IMR-90 (cell line): ENCODE measurements at regions not wholly inside any gene's neighbourhood (a gene's known extent, or its start where the extent isn't known, plus 50 kb on each side); places are given as distances from the start of the nearest gene placed in this dataset.

ENCODE experiments used
- ATAC-seq: fragments of 200-7000 bp; cut with Tn5 transposase; 2 replicates; pipeline ENCODE4 v1.9.1; 2020; ENCODE audit warnings: low read depth, mild to moderate bottlenecking, moderate library complexity
- BruUV-seq: library from RNA; stranded (reverse); fragments of 400-500 nt; replicated peaks from 2 replicates; lab custom pipeline; 2021; lab: Mats Ljungman, UMichigan
- CTCF ChIA-PET: fragments of 300-600 bp; formaldehyde crosslinking; extraction: SDS; loops from one replicate; lab custom pipeline; 2021; ENCODE audit warnings: antibody characterized with exemption; lab: Yijun Ruan, JAX
- POLR2A ChIA-PET: fragments of 300-600 bp; sonication (Branson Sonifier 250); formaldehyde crosslinking; loops from one replicate; lab custom pipeline; 2022; ENCODE audit warnings: antibody characterized with exemption; ENCODE audit not compliant: unreplicated experiment; lab: Charles Lee
- DNase-seq: peaks from one replicate; pipeline ENCODE4 v3.0.0; 2013
- H2AFZ ChIP-seq: replicated peaks from 2 replicates; pipeline ENCODE3; 2013; ENCODE audit warnings: low read length, mild to moderate bottlenecking; ENCODE audit not compliant: poor library complexity
- H2AK5ac ChIP-seq: 2 replicates; pipeline ENCODE4 v1.6.1; 2013; ENCODE audit warnings: low read depth, low read length, inconsistent platforms
- H2AK9ac ChIP-seq: replicated peaks from 2 replicates; pipeline ENCODE3; 2013; ENCODE audit warnings: mild to moderate bottlenecking, low read depth, low read length, moderate library complexity; ENCODE audit not compliant: poor library complexity
- H2BK120ac ChIP-seq: 2 replicates; pipeline ENCODE4 v1.6.1; 2013; ENCODE audit warnings: low read depth, low read length, inconsistent platforms
- H2BK15ac ChIP-seq: 3 replicates; pipeline ENCODE4 v1.6.1; 2013; ENCODE audit warnings: low read depth, low read length, inconsistent platforms
- H2BK20ac ChIP-seq: 2 replicates; pipeline ENCODE4 v1.6.1; 2013; ENCODE audit warnings: low read depth, mild to moderate bottlenecking, inconsistent platforms, low read length, moderate library complexity
- H2BK5ac ChIP-seq: 2 replicates; pipeline ENCODE4 v1.6.1; 2013; ENCODE audit warnings: mild to moderate bottlenecking, low read depth, low read length, inconsistent platforms; ENCODE audit not compliant: poor library complexity, severe bottlenecking
- H3K14ac ChIP-seq: replicated peaks from 2 replicates; pipeline ENCODE4 v1.6.1; 2013; ENCODE audit warnings: low read depth, low read length, inconsistent platforms
- H3K18ac ChIP-seq: 2 replicates; pipeline ENCODE4 v1.6.1; 2013; ENCODE audit warnings: low read depth, low read length, control low read depth
- H3K23ac ChIP-seq: 2 replicates; pipeline ENCODE4 v1.6.1; 2013; ENCODE audit warnings: low read depth, low read length, inconsistent platforms
- H3K27ac ChIP-seq: 2 replicates; pipeline ENCODE4 v1.5.1; 2013; ENCODE audit warnings: mild to moderate bottlenecking, control low read depth, low read length; ENCODE audit not compliant: insufficient read depth
- H3K27me3 ChIP-seq: 2 replicates; pipeline ENCODE4 v1.6.1; 2013; ENCODE audit warnings: low read length; ENCODE audit not compliant: control insufficient read depth, insufficient read depth
- H3K36me3 ChIP-seq: 2 replicates; pipeline ENCODE4 v1.6.1; 2013; ENCODE audit warnings: low read length, mixed read lengths; ENCODE audit not compliant: control insufficient read depth, insufficient read depth
- H3K4ac ChIP-seq: 2 replicates; pipeline ENCODE4 v1.6.1; 2013; ENCODE audit warnings: low read depth, low read length, inconsistent platforms
- H3K4me1 ChIP-seq: 2 replicates; pipeline ENCODE4 v1.6.1; 2013; ENCODE audit warnings: low read length, mixed read lengths; ENCODE audit not compliant: control insufficient read depth, insufficient read depth
- H3K4me2 ChIP-seq: 2 replicates; pipeline ENCODE4 v1.6.1; 2013; ENCODE audit warnings: low read depth, mild to moderate bottlenecking, control low read depth, low read length, moderate library complexity
- H3K4me3 ChIP-seq: 2 replicates; pipeline ENCODE4 v1.5.1; 2013; ENCODE audit warnings: low read depth, mild to moderate bottlenecking, control low read depth, low read length, moderate library complexity; ENCODE audit not compliant: insufficient read depth
- H3K56ac ChIP-seq: 2 replicates; pipeline ENCODE4 v1.6.1; 2013; ENCODE audit warnings: low read length, inconsistent platforms; ENCODE audit not compliant: insufficient read depth; ENCODE audit errors: extremely low read depth
- H3K79me1 ChIP-seq, 2 experiments: 2 replicates each; pipeline ENCODE4 v1.6.1; 2013; ENCODE audit warnings: low read length in 2 of 2, inconsistent platforms in 1 of 2, low read depth in 1 of 2
- H3K9ac ChIP-seq: 2 replicates; pipeline ENCODE4 v1.6.1; 2013; ENCODE audit warnings: low read depth, low read length, control low read depth
- H3K9me1 ChIP-seq: 2 replicates; pipeline ENCODE4 v1.6.1; 2013; ENCODE audit warnings: low read length, inconsistent platforms; ENCODE audit not compliant: insufficient read depth
- H3K9me3 ChIP-seq: 2 replicates; pipeline ENCODE4 v1.6.1; 2013; ENCODE audit warnings: low read length; ENCODE audit not compliant: control insufficient read depth, insufficient read depth
- H4K20me1 ChIP-seq: 2 replicates; pipeline ENCODE4 v1.6.1; 2013; ENCODE audit warnings: low read length, inconsistent platforms; ENCODE audit not compliant: insufficient read depth
- H4K5ac ChIP-seq: 2 replicates; pipeline ENCODE4 v1.6.1; 2013; ENCODE audit warnings: mild to moderate bottlenecking, low read depth, low read length, control low read depth
- H4K8ac ChIP-seq, 2 experiments: 2 replicates each; pipeline ENCODE4 v1.6.1; 2013; ENCODE audit warnings: low read depth in 2 of 2, low read length in 2 of 2, control low read depth in 1 of 2, inconsistent platforms in 1 of 2
- H4K91ac ChIP-seq: 2 replicates; pipeline ENCODE4 v1.6.1; 2013; ENCODE audit warnings: low read depth, low read length, inconsistent platforms; ENCODE audit not compliant: insufficient read depth
- BHLHE40 ChIP-seq: fragments of 150-350 bp; IDR thresholded peaks from 2 replicates; pipeline ENCODE4 v1.6.1; 2016; ENCODE audit warnings: mild to moderate bottlenecking, low read depth, low read length
- ELK1 ChIP-seq: fragments of 150-350 bp; IDR thresholded peaks from 2 replicates; pipeline ENCODE4 v1.6.1; 2016; ENCODE audit warnings: low read depth, mild to moderate bottlenecking, low read length, moderate library complexity, borderline replicate concordance
- MAZ ChIP-seq: IDR thresholded peaks from 2 replicates; pipeline ENCODE4 v1.6.1; 2012; ENCODE audit warnings: low read depth, mild to moderate bottlenecking, low read length, improper control_type of control experiment, moderate library complexity, borderline replicate concordance
- NFE2L2 ChIP-seq: fragments of 150-350 bp; IDR thresholded peaks from 2 replicates; pipeline ENCODE4 v1.6.1; 2016; ENCODE audit warnings: low read depth, mild to moderate bottlenecking, low read length
- POLR2A ChIP-seq: IDR thresholded peaks from 2 replicates; pipeline ENCODE4 v1.6.1; 2012; ENCODE audit warnings: mild to moderate bottlenecking, low read depth, low read length
- RAD21 ChIP-seq: IDR thresholded peaks from 2 replicates; pipeline ENCODE4 v1.6.1; 2012; ENCODE audit warnings: low read length, improper control_type of control experiment
- RCOR1 ChIP-seq: IDR thresholded peaks from 2 replicates; pipeline ENCODE4 v1.6.1; 2012; ENCODE audit warnings: mild to moderate bottlenecking, low read length, improper control_type of control experiment; ENCODE audit not compliant: insufficient replicate concordance
- SMC3 ChIP-seq: fragments of 150-350 bp; IDR thresholded peaks from 2 replicates; pipeline ENCODE4 v1.6.1; 2016; ENCODE audit warnings: low read depth, mild to moderate bottlenecking, antibody characterized with exemption, low read length, moderate library complexity
- WGBS, 2 experiments: methylation state at CpG; one replicate each; pipeline versions ENCODE4 v1.1.5 to v1.1.7; 2013; ENCODE audit warnings: missing lambda C conversion rate in 2 of 2; ENCODE audit not compliant: insufficient read length in 1 of 2; ENCODE audit errors: extremely low coverage in 2 of 2; 5-methylcytosine and 5-hydroxymethylcytosine counted together
- dilution Hi-C: fragments of 300-500 bp; cut with HindIII; formaldehyde crosslinking; loops from one replicate; pipeline ENCODE4 v1.14.3; 2018; ENCODE audit warnings: low sequenced_read_pairs; ENCODE audit not compliant: unreplicated experiment
- in situ Hi-C: fragments of 300-500 bp; cut with MboI; formaldehyde crosslinking; loops from 3 replicates; pipeline ENCODE4 v1.14.3; 2019; ENCODE audit warnings: low sequenced_read_pairs, inconsistent platforms, mixed read lengths
- intact Hi-C: fragments of 100-400 bp; cut with micrococcal nuclease; formaldehyde crosslinking; loops from 2 replicates; pipeline ENCODE4 v1.10.0; 2022

GRCh38 chr5:79868163-79868670 lies 122.8 kb downstream of the MTX3 start:
- H3K4me2 ChIP-seq: no peak overlapping the region
- no peak overlapping the region for H4K91ac ChIP-seq
- no peaks in the 10 kb centered on the region for H3K9me1 ChIP-seq
- no peak overlapping the region for H2AFZ ChIP-seq
- no peak overlapping the region for H3K23ac ChIP-seq
- H3K27me3 ChIP-seq: peaks cover 29% of the 10 kb centered on the region
- BruUV-seq: no TSS peak
- H3K4me3 ChIP-seq: no peak overlapping the region
- intact Hi-C loops: no loop called here
- no peaks in the 10 kb centered on the region for H4K20me1 ChIP-seq
- H3K9me3 ChIP-seq: no peaks in the 10 kb centered on the region
- no peaks in the 10 kb centered on the region for H3K36me3 ChIP-seq
- H3K14ac ChIP-seq: no peak overlapping the region
- 0% methylated on average over 1 of the region's 5 CpGs; no CpG with 5 or more reads in 1 of the 2 experiments for WGBS, 2 experiments
- H3K56ac ChIP-seq: no peak overlapping the region
- no peak overlapping the region for H4K5ac ChIP-seq
- ChIA-PET CTCF (no interaction called here), POLR2A (no interaction called here)
- no peak overlapping the region for H2BK120ac ChIP-seq
- no peaks in the 10 kb centered on the region for H3K79me1 ChIP-seq
- no peak overlapping the region for H2AK5ac ChIP-seq
- DNase-seq (no peak), ATAC-seq (no peak)
- H3K18ac ChIP-seq: no peak overlapping the region
- no peaks in the 10 kb centered on the region for H3K4me1 ChIP-seq
- dilution Hi-C loops: no loop called here
- H2AK9ac ChIP-seq: no peak overlapping the region
- no peak overlapping the region for H2BK20ac ChIP-seq
- in situ Hi-C loops: no loop called here
- no peak overlapping the region for H2BK15ac ChIP-seq
- H3K27ac ChIP-seq: no peak overlapping the region
- no peak overlapping the region for H3K9ac ChIP-seq
- no peak for TF ChIP-seq RCOR1
- no peak for TF ChIP-seq NFE2L2
- no peak for TF ChIP-seq POLR2A
- no peak for TF ChIP-seq ELK1
- no peak for TF ChIP-seq MAZ
- no peak for TF ChIP-seq BHLHE40
- no peak for TF ChIP-seq SMC3
- no peak for TF ChIP-seq RAD21
- no peak overlapping the region for H4K8ac ChIP-seq
- H2BK5ac ChIP-seq: no peak overlapping the region
- H3K4ac ChIP-seq: no peak overlapping the region
